UCSD-AML1 (cell line): ENCODE measurements at regions not wholly inside any gene's neighbourhood (a gene's known extent, or its start where the extent isn't known, plus 50 kb on each side); places are given as distances from the start of the nearest gene placed in this dataset.
"Not testable (repeated sequence)": the region's sequence is repeated elsewhere in the genome, so short reads cannot be mapped to it uniquely, and the experiment has no call there.

Experiments
- DNase-seq: peaks from one replicate; lab custom pipeline; 2025; ENCODE audit not compliant: unreplicated experiment; lab: John Stamatoyannopoulos, UW

GRCh38 chr13:23947893-23948292, 50.6 kb upstream of the C1QTNF9B start:
- DNase-seq, result no peak

DNA sequence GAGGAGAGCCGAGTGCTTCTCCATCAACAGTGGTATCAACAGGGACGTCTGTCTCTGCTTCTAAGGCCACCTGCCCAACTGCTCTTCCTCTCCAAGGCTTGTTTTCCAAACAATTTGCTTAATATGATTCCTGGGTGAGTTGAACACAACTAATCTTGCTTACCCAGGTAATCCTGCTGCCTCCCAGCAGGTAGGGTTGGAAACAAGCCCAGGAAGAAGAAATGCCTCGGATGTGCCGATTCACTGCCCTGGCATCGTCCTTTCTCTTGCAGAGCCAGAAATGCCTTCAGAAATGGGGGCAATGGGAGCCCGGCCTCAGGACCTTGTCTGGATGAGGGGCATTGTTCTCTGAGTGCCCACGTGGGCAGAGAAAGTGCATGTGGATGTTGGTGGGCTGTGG, 51.9 kb upstream of the C1QTNF9B start:
- DNase-seq, result no peak

GRCh38 chr13:23949736-23950135, 52.4 kb upstream of the C1QTNF9B start:
- no peak for DNase-seq

DNA sequence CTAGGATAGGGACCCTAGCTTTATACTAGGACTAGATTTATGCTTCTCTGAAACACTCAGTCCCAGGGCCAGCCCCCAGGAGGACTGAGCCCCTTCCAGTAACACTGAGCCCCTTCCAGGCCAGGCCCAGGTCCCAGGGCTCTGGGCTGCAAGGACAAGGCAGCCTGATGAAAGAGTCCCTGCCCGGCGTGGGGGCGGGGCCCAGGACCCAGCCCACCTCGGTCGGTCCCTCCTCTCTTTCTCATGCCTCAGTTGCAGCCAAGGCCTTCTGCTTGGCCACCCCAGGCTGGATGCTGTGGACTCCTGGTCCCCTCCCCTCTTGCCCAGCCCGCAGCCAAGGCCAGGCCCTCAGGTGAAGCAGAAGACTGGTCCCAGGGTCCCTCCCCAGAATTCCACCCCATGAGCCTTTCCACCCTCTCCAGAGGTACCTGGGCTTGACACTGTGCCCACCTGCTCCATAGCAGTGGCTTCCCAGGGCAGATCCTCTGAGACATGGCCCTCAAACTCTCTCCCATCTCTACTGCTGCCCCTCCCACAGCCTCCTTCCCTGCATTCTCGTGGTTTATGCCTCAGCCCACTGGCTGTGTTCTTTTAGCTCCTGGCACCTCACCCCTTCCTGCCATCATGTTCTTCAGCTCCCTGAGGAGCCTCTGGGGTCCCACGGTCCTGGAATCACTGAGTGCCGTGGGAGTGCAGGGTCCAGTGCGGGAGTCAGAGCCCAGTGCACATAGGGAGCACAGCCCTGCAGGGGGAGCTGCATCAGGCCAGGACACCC, 53.6 kb upstream of the C1QTNF9B start:
- no peak for DNase-seq

- DNase-seq, result no peak
These were observed 55.5 kb upstream of the C1QTNF9B start for GRCh38 chr13:23952796-23953195.

DNA sequence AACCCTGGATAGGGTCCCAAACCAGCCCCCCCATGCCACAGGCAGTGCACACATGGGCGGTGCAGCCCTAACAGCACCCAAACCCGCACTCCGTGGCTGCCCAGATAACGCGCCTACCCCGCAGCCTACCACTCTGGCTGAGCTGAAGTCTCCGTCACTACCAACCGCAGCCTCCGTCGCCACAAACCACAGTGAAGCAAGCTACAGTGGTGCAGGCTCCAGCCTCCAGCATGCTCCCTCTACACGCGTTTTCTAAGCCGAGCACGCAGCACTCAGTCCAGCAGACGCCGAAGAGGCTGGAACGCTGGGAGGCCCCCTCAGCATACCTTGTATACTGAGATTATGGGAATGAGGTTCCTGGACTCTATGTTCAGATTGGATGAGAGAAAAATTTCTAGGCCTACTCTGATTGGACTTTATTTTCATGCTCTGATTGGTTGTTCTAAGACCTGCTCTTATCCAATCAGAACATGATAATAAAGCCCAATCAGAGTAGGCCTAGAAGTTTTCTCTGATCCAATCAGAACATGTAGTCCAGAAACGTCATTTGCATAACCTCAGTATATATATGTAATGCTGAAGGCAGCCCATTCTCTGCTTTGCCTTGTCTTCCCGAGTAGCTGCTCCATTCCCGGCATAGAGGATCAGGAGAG, 56.7 kb upstream of the C1QTNF9B start:
- DNase-seq, result no peak

GRCh38 chr13:23955064-23955463, 57.8 kb upstream of the C1QTNF9B start:
- no peak for DNase-seq

DNA sequence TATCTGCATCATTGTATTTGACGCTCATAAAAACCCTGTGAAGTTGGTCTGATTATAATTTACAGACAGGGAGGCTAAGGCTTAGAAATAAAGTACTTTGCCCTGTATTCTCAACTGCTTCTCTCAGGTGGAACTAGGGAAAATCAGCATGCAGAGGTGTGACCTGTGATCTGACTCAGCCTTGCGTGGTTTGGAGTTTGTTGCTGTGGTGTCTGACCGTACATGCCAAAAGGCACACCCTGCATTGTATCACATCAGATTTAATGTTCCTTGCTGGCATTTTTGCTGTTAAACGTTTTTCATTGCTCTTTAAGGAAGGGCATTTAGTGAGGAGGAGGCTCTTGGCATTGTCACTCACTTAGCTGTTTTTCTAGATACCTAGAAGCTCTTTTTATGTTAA, 58.8 kb upstream of the C1QTNF9B start:
- no peak for DNase-seq

DNA sequence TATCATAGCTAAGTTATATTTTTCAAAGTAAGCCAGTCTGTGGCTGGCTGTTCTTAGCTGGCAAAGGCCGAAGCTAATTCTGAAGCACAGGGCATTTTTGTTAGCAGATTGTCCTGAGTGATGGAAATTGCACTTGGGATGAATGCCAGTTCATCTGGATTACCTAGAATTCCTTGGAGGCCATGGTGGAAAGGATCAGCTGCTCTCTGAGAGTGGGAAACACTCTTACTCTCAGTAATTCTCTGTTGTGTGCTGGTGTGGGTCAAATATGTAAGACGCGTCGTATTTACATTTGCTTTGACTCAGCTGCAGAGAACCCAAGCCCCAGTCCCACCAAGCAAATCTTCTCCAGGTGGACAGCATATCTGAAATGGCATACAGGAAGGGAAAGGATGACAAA, 60.7 kb upstream of the C1QTNF9B start:
- DNase-seq, result no peak

GRCh38 chr13:23959231-23959862, 62.0 kb upstream of the C1QTNF9B start:
- no peak for DNase-seq

GRCh38 chr13:23960566-23961156, 63.4 kb upstream of the C1QTNF9B start:
- no peak for DNase-seq

- DNase-seq, result no peak
These were observed 66.1 kb upstream of the C1QTNF9B start for GRCh38 chr13:23963184-23963931.

GRCh38 chr13:23963947-23964346, 66.6 kb upstream of the C1QTNF9B start:
- DNase-seq, result no peak

DNA sequence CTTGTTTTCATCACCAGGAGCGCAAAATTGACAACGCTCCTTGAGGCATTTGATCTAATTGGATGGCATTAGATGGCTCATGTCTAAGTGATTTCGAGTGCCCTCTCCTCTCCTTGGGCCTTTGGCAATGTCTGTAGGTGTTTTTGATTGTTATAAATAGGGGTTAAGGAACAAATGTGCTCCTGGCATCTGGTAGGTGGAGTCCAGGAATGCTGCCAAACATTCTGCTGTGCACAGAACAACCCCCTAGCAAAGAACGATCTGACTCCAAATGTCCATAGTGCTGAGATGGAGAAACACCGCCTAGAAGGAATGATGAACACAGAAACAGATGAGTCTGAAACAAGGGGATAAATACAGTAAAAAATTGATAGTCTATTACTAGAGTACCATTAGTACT, 68.0 kb upstream of the C1QTNF9B start:
- DNase-seq, result no peak

GRCh38 chr13:23966221-23966690, 69.0 kb upstream of the C1QTNF9B start:
- no peak for DNase-seq

GRCh38 chr13:23966691-23967615, 69.7 kb upstream of the C1QTNF9B start:
- no peak for DNase-seq

GRCh38 chr13:23967792-23968191, 70.5 kb upstream of the C1QTNF9B start:
- DNase-seq, result not testable (repeated sequence)

GRCh38 chr13:23969647-23970046, 72.3 kb upstream of the C1QTNF9B start:
- DNase-seq, result no peak

GRCh38 chr13:23979361-23980159, 82.3 kb upstream of the C1QTNF9B start:
- peak; percentile 25 for DNase-seq
